ENCODE measurements at regions not wholly inside any gene's neighbourhood (a gene's known extent, or its start where the extent isn't known, plus 50 kb on each side); places are given as distances from the start of the nearest gene placed in this dataset.
A peak's percentile ranks its signal among the peaks of the same experiment; 100 is the strongest.

DNA sequence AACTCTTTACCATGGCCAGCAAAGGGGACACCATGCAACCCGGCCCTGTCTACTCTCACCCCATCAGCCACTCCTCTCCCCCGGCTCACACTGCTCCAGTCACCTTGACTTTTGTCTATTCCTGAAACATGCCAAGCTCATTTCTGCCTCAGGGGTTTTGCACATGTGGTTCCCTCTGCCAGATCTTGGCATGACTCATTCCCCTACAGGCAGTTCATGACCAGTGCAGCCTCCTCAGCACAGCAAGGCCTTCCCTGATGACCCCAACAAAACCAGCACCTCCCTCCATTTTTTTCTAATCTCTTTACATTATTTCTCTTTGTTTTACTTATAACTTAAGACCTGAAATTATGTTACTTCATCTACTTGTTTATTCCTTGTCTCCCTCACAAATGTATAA is 58.6 kb upstream of the GJB5 start:
- Histone ChIP-seq H3K27ac (ENCODE audit: insufficient read length, low read depth, low read length) (no peak overlapping the region), H3K14ac (ENCODE audit: insufficient read depth, low read length) (no peak overlapping the region), H3K9ac (ENCODE audit: extremely low read depth, insufficient read length, low read length) (no peak overlapping the region), H3K79me1 (ENCODE audit: insufficient read depth, low read depth, low read length, poor library complexity, severe bottlenecking) (no peaks in the 10 kb centered on the region), H2AK5ac (ENCODE audit: insufficient read length, low read length) (no peak overlapping the region), H3K56ac (ENCODE audit: insufficient read length, low read depth, low read length) (no peak overlapping the region), H3K23me2 (ENCODE audit: insufficient read length, low read depth, low read length, poor library complexity, severe bottlenecking) (no peaks in the 10 kb centered on the region), H2AFZ (ENCODE audit: low read length) (no peak overlapping the region), H3T11ph (ENCODE audit: low read length) (no peak overlapping the region), H3K23ac (ENCODE audit: insufficient read length, low read depth, low read length) (no peak overlapping the region), H3K18ac (ENCODE audit: insufficient read length, low read depth, low read length) (no peak overlapping the region), H3K4me1 (ENCODE audit: insufficient read depth, low read length) (no peaks in the 10 kb centered on the region), H3K79me2 (ENCODE audit: insufficient read depth, low read length) (no peaks in the 10 kb centered on the region), H3K4me2 (ENCODE audit: insufficient read depth, insufficient read length, low read length) (no peak overlapping the region), H4K8ac (replicated peaks; ENCODE audit: insufficient read length, low read depth, low read length) (no peak overlapping the region), H2BK120ac (ENCODE audit: low read depth, low read length, poor library complexity, severe bottlenecking) (no peak overlapping the region), H4K20me1 (ENCODE audit: control insufficient read depth, insufficient read depth, insufficient read length) (no peaks in the 10 kb centered on the region), H4K5ac (ENCODE audit: insufficient read length, low read depth, low read length) (no peak overlapping the region), H2BK15ac (ENCODE audit: low read depth, low read length) (no peak overlapping the region), H2BK20ac (ENCODE audit: low read depth, low read length, poor library complexity, severe bottlenecking) (no peak overlapping the region), H2BK12ac (ENCODE audit: insufficient read length, low read depth, low read length) (no peak overlapping the region), H2BK5ac (ENCODE audit: insufficient read length, low read length) (no peak overlapping the region), H4K91ac (ENCODE audit: insufficient read length, low read depth, low read length) (no peak overlapping the region), H3K4ac (ENCODE audit: low read depth, low read length) (no peak overlapping the region), H3K27me3 (ENCODE audit: insufficient read depth, low read length) (no peaks in the 10 kb centered on the region; the same call in 1 of the 2 replicates), H3K9me3 (ENCODE audit: control insufficient read depth, low read depth, low read length) (no peaks in the 10 kb centered on the region)
- Mint-ChIP-seq H3K9me3 (no peaks in the 10 kb centered on the region; a peak in 1 of 5 replicates), H3K27ac (no peak overlapping the region), H3K36me3 (ENCODE audit: insufficient read depth in 1 of 3, low read depth in 3 of 3) (no peaks in the 10 kb centered on the region), H3K27me3 (ENCODE audit: low read depth) (peaks cover 13% of the 10 kb centered on the region), H3K4me3 (no peak overlapping the region), H3K4me1 (no peaks in the 10 kb centered on the region)
- no peak for DNase-seq
- no CpG with 5 or more reads among the region's 2 CpGs for WGBS (ENCODE audit: extremely low coverage, insufficient read length, low lambda C conversion rate)
- TF ChIP-seq, protein P1, sequence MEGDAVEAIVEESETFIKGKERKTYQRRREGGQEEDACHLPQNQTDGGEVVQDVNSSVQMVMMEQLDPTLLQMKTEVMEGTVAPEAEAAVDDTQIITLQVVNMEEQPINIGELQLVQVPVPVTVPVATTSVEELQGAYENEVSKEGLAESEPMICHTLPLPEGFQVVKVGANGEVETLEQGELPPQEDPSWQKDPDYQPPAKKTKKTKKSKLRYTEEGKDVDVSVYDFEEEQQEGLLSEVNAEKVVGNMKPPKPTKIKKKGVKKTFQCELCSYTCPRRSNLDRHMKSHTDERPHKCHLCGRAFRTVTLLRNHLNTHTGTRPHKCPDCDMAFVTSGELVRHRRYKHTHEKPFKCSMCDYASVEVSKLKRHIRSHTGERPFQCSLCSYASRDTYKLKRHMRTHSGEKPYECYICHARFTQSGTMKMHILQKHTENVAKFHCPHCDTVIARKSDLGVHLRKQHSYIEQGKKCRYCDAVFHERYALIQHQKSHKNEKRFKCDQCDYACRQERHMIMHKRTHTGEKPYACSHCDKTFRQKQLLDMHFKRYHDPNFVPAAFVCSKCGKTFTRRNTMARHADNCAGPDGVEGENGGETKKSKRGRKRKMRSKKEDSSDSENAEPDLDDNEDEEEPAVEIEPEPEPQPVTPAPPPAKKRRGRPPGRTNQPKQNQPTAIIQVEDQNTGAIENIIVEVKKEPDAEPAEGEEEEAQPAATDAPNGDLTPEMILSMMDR (conservative IDR thresholded peaks at IDR 0.05), result peak; percentile 37; the same call in 2 of the 3 replicates

All from H9 (cell line).